OCI-LY1 (cell line): ENCODE measurements at regions not wholly inside any gene's neighbourhood (a gene's known extent, or its start where the extent isn't known, plus 50 kb on each side); places are given as distances from the start of the nearest gene placed in this dataset.

Experiments
- EZH2 ChIP-seq: fragments of 200-600 bp; sonication (generic), shearing (Covaris generic); IDR thresholded peaks from 2 replicates; pipeline ENCODE4 v1.8.0; 2017; ENCODE audit warnings: borderline replicate concordance, mixed run types, mild to moderate bottlenecking, antibody characterized with exemption, low read length, moderate library complexity, mixed read lengths
- TF ChIP-seq, protein P1 (sequence below): fragments of 200-600 bp; sonication (generic), shearing (Covaris generic); IDR thresholded peaks from 2 replicates; pipeline ENCODE4 v1.5.1; 2017; ENCODE audit warnings: mild to moderate bottlenecking, antibody characterized with exemption, low read length, moderate library complexity, mixed read lengths

DNA sequence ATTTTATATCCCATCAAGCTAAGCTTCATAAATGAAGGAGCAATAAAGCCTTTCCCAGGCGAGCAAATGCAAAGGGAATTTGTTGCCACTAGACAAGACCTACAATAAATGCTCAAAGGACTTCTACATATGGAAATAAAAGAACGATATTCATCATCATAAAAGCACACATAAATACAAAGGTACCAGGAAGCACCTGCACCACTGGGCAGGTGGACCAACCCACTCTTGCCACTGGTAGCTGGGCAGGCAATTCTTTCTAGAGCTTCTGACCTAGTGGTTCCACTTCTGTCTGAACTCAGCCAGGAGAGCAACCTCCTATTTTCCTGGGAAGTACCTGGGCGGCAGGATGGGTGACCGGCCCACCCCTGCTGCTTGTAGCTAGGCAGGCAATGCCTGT, 237.2 kb upstream of the ITM2A start:
- TF ChIP-seq EZH2, result no peak
- TF ChIP-seq, protein P1, sequence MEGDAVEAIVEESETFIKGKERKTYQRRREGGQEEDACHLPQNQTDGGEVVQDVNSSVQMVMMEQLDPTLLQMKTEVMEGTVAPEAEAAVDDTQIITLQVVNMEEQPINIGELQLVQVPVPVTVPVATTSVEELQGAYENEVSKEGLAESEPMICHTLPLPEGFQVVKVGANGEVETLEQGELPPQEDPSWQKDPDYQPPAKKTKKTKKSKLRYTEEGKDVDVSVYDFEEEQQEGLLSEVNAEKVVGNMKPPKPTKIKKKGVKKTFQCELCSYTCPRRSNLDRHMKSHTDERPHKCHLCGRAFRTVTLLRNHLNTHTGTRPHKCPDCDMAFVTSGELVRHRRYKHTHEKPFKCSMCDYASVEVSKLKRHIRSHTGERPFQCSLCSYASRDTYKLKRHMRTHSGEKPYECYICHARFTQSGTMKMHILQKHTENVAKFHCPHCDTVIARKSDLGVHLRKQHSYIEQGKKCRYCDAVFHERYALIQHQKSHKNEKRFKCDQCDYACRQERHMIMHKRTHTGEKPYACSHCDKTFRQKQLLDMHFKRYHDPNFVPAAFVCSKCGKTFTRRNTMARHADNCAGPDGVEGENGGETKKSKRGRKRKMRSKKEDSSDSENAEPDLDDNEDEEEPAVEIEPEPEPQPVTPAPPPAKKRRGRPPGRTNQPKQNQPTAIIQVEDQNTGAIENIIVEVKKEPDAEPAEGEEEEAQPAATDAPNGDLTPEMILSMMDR, result no peak
